ENCODE measurements at regions not wholly inside any gene's neighbourhood (a gene's known extent, or its start where the extent isn't known, plus 50 kb on each side); places are given as distances from the start of the nearest gene placed in this dataset.

GRCh38 chr12:4117386-4118016 is 156.1 kb upstream of the CCND2 start:
- Histone ChIP-seq H3K9ac (ENCODE audit: low read depth, low read length) (no peak overlapping the region), H3K27ac (ENCODE audit: insufficient read depth, low read length) (peak overlapping the region; percentile 8; the same call in 1 of the 2 replicates), H3K9me3 (ENCODE audit: control insufficient read depth, insufficient read depth, low read length) (no peaks in the 10 kb centered on the region), H3K56ac (ENCODE audit: extremely low read depth, insufficient read depth, low read length) (no peak overlapping the region), H3K36me3 (ENCODE audit: control insufficient read depth, insufficient read depth, low read length) (no peaks in the 10 kb centered on the region), H3K4ac (ENCODE audit: low read depth, low read length) (peak overlapping the region; percentile 35; the same call in 1 of the 2 replicates), H3K4me1 (ENCODE audit: control insufficient read depth, insufficient read depth, low read length) (peaks cover 17% of the 10 kb centered on the region), H3K27me3 (ENCODE audit: control insufficient read depth, insufficient read depth, low read length) (peaks cover 6% of the 10 kb centered on the region), H3K9me1 (ENCODE audit: insufficient read depth, low read length) (peaks cover 4% of the 10 kb centered on the region), H3K79me1 (ENCODE audit: low read depth in 1 of 2, low read length in 2 of 2) (no peaks in the 10 kb centered on the region), H2AK5ac (ENCODE audit: low read depth, low read length) (peak overlapping the region; percentile 48; the same call in 1 of the 2 replicates), H3K23ac (ENCODE audit: low read depth, low read length) (no peak overlapping the region), H2BK120ac (ENCODE audit: low read depth, low read length) (peak overlapping the region; percentile 27), H3K18ac (ENCODE audit: low read depth, low read length) (peak overlapping the region; percentile 13; the same call in 1 of the 2 replicates), H2BK15ac (ENCODE audit: low read depth, low read length) (no peak overlapping the region; the same call in 2 of the 3 replicates), H2BK20ac (ENCODE audit: low read depth, low read length) (peak overlapping the region; percentile 33), H2AFZ (replicated peaks; ENCODE audit: low read length, poor library complexity) (no peak overlapping the region), H3K4me3 (ENCODE audit: insufficient read depth, low read depth, low read length) (no peak overlapping the region), H2BK5ac (ENCODE audit: low read depth, low read length, poor library complexity, severe bottlenecking) (no peak overlapping the region), H2AK9ac (replicated peaks; ENCODE audit: low read depth, low read length, poor library complexity) (peak overlapping the region; percentile 60), H3K14ac (replicated peaks; ENCODE audit: low read depth, low read length) (no peak overlapping the region; the same call in 1 of the 2 replicates), H4K91ac (ENCODE audit: insufficient read depth, low read depth, low read length) (peak overlapping the region; percentile 8; the same call in 1 of the 2 replicates), H4K8ac (ENCODE audit: low read depth in 2 of 2, low read length in 2 of 2) (no peak overlapping the region), H4K20me1 (ENCODE audit: insufficient read depth, low read length) (no peaks in the 10 kb centered on the region), H4K5ac (ENCODE audit: low read depth, low read length) (no peak overlapping the region), H3K4me2 (ENCODE audit: low read depth, low read length) (no peak overlapping the region; the same call in 1 of the 2 replicates)
- intact Hi-C loops (cut with micrococcal nuclease): loop anchor here (2.0 kb wide), 1 partner anchor 55 kb away; no protein-coding TSS in a partner anchor
- ChIA-PET POLR2A (ENCODE audit: unreplicated experiment) (interaction anchor here (0.6 kb wide), 1 partner anchor 204 kb away, joined by 3 read pairs; no protein-coding TSS in a partner anchor), CTCF (interaction anchor here (1.0 to 2.5 kb wide), 4 partner anchors 10 to 159 kb away, joined by 3 to 14 read pairs (median 5); no protein-coding TSS in a partner anchor)
- in situ Hi-C loops (cut with MboI; ENCODE audit: low sequenced_read_pairs): no loop called here
- no TSS peak for BruUV-seq (replicated peaks)
- DNase-seq (no peak), ATAC-seq (ENCODE audit: low read depth) (no peak)
- dilution Hi-C loops (cut with HindIII; ENCODE audit: low sequenced_read_pairs, unreplicated experiment): no loop called here
- 90% methylated on average over 12 of the region's 12 CpGs; no CpG with 5 or more reads in 1 of the 2 experiments for WGBS, 2 experiments (ENCODE audit: extremely low coverage in 2 of 2, insufficient read length in 1 of 2)
- TF ChIP-seq CTCF (conservative IDR thresholded peaks at IDR 0.05; ENCODE audit: low read depth, low read length) (no peak), RCOR1 (IDR thresholded peaks at IDR 0.05; ENCODE audit: insufficient replicate concordance, low read length) (no peak), ELK1 (IDR thresholded peaks at IDR 0.05; ENCODE audit: borderline replicate concordance, low read depth, low read length) (no peak), MAZ (IDR thresholded peaks at IDR 0.05; ENCODE audit: borderline replicate concordance, low read depth, low read length) (no peak), NFE2L2 (IDR thresholded peaks at IDR 0.05; ENCODE audit: low read depth, low read length) (no peak), MXI1 (IDR thresholded peaks at IDR 0.05; ENCODE audit: borderline replicate concordance, low read depth, low read length) (no peak), MAFK (IDR thresholded peaks at IDR 0.05; ENCODE audit: low read depth, low read length) (no peak), FOS (IDR thresholded peaks at IDR 0.05; ENCODE audit: low read depth, low read length) (no peak), CHD1 (IDR thresholded peaks at IDR 0.05; ENCODE audit: low read depth, low read length) (no peak), RAD21 (IDR thresholded peaks at IDR 0.05; ENCODE audit: low read length) (no peak), SMC3 (IDR thresholded peaks at IDR 0.05; ENCODE audit: low read depth, low read length) (no peak), BHLHE40 (IDR thresholded peaks at IDR 0.05; ENCODE audit: low read depth, low read length) (no peak), POLR2A (IDR thresholded peaks at IDR 0.05; ENCODE audit: low read depth, low read length) (no peak), RFX5 (IDR thresholded peaks at IDR 0.05; ENCODE audit: low read depth, low read length) (no peak), CEBPB (IDR thresholded peaks at IDR 0.05; ENCODE audit: low read depth, low read length) (no peak)

All from IMR-90 (cell line).